ENCODE measurements at regions not wholly inside any gene's neighbourhood (a gene's known extent, or its start where the extent isn't known, plus 50 kb on each side); places are given as distances from the start of the nearest gene placed in this dataset.

DNA sequence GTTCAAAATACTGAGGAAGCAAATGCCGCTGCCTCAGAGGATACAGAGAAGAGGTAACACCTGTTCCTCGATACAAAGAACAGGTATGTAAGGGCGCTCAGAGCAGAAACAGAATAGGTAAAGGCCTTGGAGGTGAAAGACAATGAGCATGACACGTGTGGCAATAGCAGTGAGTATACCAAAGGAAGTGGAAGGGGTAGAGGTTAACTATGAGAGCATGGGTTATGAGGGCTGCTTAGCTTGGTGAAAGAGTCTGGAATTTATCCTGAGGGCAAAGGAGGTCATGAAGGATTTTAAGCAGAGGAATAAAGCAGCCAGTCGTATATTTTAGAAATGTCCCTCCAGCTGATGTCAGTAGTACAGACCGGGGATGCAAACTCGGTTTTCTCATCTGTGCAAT is 269.8 kb upstream of the ZNF462 start:
- H3K27me3 ChIP-seq (ENCODE audit: insufficient read depth, low read depth): peaks cover 3% of the 10 kb centered on the region; the same call in 1 of the 2 replicates

DNA sequence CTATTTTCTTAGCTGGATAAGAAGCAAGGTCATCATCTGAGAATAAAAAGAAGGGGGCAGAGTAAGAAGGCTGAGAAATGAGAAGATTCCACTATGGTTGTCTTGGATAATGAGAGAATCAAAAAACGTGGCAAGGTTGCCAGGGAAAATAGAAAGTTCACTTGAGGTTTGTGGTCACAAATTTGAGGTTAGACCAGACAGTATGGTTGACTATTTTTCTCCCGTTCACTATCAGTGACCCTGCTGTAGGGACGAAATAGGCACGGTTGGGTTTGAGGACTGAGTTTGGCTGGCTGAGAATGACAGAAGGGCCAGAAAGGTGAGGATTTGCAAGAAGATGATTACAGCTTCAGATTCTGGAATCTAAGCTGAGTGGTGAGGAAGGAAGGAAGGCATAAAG is 266.0 kb upstream of the ZNF462 start:
- Histone ChIP-seq H3K79me2 (ENCODE audit: insufficient read depth, low read depth) (no peaks in the 10 kb centered on the region), H3K4me1 (ENCODE audit: low read depth, poor library complexity, severe bottlenecking) (peaks cover 12% of the 10 kb centered on the region), H3K4me2 (no peak overlapping the region), H4K20me1 (ENCODE audit: insufficient read depth) (no peaks in the 10 kb centered on the region), H2AFZ (ENCODE audit: low read depth) (no peak overlapping the region), H3K36me3 (ENCODE audit: insufficient read depth) (no peaks in the 10 kb centered on the region), H3K4me3 (IDR thresholded peaks at IDR 0.05; ENCODE audit: insufficient read depth, low read depth, low read length) (no peak overlapping the region), H3K27ac (no peak overlapping the region), H3K27me3 (ENCODE audit: insufficient read depth, low read depth) (peaks cover 3% of the 10 kb centered on the region; the same call in 1 of the 2 replicates), H3K9ac (no peak overlapping the region)
- TF ChIP-seq, protein P1, sequence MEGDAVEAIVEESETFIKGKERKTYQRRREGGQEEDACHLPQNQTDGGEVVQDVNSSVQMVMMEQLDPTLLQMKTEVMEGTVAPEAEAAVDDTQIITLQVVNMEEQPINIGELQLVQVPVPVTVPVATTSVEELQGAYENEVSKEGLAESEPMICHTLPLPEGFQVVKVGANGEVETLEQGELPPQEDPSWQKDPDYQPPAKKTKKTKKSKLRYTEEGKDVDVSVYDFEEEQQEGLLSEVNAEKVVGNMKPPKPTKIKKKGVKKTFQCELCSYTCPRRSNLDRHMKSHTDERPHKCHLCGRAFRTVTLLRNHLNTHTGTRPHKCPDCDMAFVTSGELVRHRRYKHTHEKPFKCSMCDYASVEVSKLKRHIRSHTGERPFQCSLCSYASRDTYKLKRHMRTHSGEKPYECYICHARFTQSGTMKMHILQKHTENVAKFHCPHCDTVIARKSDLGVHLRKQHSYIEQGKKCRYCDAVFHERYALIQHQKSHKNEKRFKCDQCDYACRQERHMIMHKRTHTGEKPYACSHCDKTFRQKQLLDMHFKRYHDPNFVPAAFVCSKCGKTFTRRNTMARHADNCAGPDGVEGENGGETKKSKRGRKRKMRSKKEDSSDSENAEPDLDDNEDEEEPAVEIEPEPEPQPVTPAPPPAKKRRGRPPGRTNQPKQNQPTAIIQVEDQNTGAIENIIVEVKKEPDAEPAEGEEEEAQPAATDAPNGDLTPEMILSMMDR (conservative IDR thresholded peaks at IDR 0.05; ENCODE audit: low read depth, low read length): no peak

More for the DNA sequence above, 269.8 kb upstream of the ZNF462 start:
- no peak overlapping the region for H3K27ac ChIP-seq
- H4K20me1 ChIP-seq (ENCODE audit: insufficient read depth): no peaks in the 10 kb centered on the region
- no peak overlapping the region for H3K4me2 ChIP-seq
- peaks cover 12% of the 10 kb centered on the region for H3K4me1 ChIP-seq (ENCODE audit: low read depth, poor library complexity, severe bottlenecking)
- no peaks in the 10 kb centered on the region for H3K36me3 ChIP-seq (ENCODE audit: insufficient read depth)
- H3K79me2 ChIP-seq (ENCODE audit: insufficient read depth, low read depth): no peaks in the 10 kb centered on the region
- TF ChIP-seq, protein P1 (conservative IDR thresholded peaks at IDR 0.05; ENCODE audit: low read depth, low read length): no peak
- no peak overlapping the region for H3K4me3 ChIP-seq (IDR thresholded peaks at IDR 0.05; ENCODE audit: insufficient read depth, low read depth, low read length)
- no peak overlapping the region for H2AFZ ChIP-seq (ENCODE audit: low read depth)
- no peak overlapping the region for H3K9ac ChIP-seq

DNA sequence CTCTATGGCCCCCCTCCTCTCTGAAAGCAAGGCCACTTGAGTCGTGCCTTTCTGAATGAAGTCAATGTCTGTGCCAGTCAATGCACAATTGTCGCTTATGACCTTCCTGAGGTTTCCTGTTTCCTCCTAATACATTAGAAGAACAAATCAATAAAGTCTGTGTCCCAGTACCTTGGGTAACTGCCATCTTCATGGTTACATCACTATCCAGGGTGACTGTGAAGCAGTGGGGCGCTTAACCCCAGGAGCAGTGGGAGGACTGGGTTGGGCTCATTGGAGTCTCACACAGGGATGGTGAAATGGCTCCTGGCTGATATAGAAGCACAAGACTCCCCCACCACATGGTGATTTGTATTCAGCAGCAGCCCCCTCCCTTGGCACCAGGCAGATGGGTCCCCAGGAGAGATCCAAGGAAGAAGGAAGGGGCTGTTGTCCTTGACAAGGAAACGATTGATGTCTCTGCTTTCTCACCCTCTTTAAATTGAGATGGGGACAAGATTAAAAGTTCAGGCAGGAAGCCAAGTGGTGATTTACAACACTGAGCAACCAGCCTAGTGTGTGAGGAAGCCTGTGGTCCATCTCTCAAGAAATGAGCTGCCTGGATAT is 261.9 kb upstream of the ZNF462 start:
- H3K27ac ChIP-seq: no peak overlapping the region
- no peak overlapping the region for H2AFZ ChIP-seq (ENCODE audit: low read depth)
- TF ChIP-seq, protein P1 (conservative IDR thresholded peaks at IDR 0.05; ENCODE audit: low read depth, low read length): no peak
- no peak overlapping the region for H3K4me2 ChIP-seq
- H3K27me3 ChIP-seq (ENCODE audit: insufficient read depth, low read depth): peaks cover under 1% of the 10 kb centered on the region; the same call in 1 of the 2 replicates
- H3K4me1 ChIP-seq (ENCODE audit: low read depth, poor library complexity, severe bottlenecking): peaks cover 12% of the 10 kb centered on the region
- H4K20me1 ChIP-seq (ENCODE audit: insufficient read depth): no peaks in the 10 kb centered on the region
- H3K9ac ChIP-seq: no peak overlapping the region
- H3K36me3 ChIP-seq (ENCODE audit: insufficient read depth): no peaks in the 10 kb centered on the region
- H3K79me2 ChIP-seq (ENCODE audit: insufficient read depth, low read depth): no peaks in the 10 kb centered on the region
- H3K4me3 ChIP-seq (IDR thresholded peaks at IDR 0.05; ENCODE audit: insufficient read depth, low read depth, low read length): no peak overlapping the region

DNA sequence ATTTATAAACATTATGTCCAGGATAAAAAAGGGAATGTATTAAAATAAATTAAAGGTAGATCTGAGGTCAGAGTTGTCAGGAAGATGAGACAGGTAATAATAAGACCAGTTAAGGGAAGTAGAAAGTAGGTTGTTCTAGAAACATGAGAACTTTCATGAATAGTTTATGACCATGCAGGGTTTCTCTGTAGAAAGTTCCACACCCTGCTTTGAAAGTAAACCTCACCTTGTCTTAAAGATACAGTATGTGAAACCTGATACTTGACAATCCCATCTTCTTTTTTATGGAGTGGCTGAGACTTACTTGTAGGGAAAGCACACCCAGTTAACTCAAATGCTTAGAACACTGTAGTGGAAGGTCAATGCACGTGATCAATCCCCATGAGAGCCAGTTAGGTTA is 260.6 kb upstream of the ZNF462 start:
- Histone ChIP-seq H3K4me3 (IDR thresholded peaks at IDR 0.05; ENCODE audit: insufficient read depth, low read depth, low read length) (no peak overlapping the region), H3K27ac (no peak overlapping the region), H3K27me3 (ENCODE audit: insufficient read depth, low read depth) (no peaks in the 10 kb centered on the region), H2AFZ (ENCODE audit: low read depth) (no peak overlapping the region), H3K79me2 (ENCODE audit: insufficient read depth, low read depth) (no peaks in the 10 kb centered on the region), H3K4me1 (ENCODE audit: low read depth, poor library complexity, severe bottlenecking) (peaks cover 4% of the 10 kb centered on the region), H3K4me2 (no peak overlapping the region), H3K9ac (no peak overlapping the region), H3K36me3 (ENCODE audit: insufficient read depth) (no peaks in the 10 kb centered on the region), H4K20me1 (ENCODE audit: insufficient read depth) (no peaks in the 10 kb centered on the region)
- TF ChIP-seq, protein P1 (conservative IDR thresholded peaks at IDR 0.05; ENCODE audit: low read depth, low read length): no peak

Data from KMS-11 (cell line).